GM18867 (cell line): ENCODE measurements at regions not wholly inside any gene's neighbourhood (a gene's known extent, or its start where the extent isn't known, plus 50 kb on each side); places are given as distances from the start of the nearest gene placed in this dataset.

Experiments used
- ATAC-seq: cut with Tn5 transposase; IDR thresholded peaks from one replicate; pipeline ENCODE4 v1.9.1; 2021; ENCODE audit warnings: mild to moderate bottlenecking, moderate library complexity; ENCODE audit not compliant: unreplicated experiment

- peak; percentile 61 for ATAC-seq
These were observed 371.2 kb upstream of the ROBO2 start for GRCh38 chr3:76668653-76669052.

GRCh38 chr3:76669322-76669721, 370.6 kb upstream of the ROBO2 start:
- ATAC-seq: no peak

GRCh38 chr3:76673171-76673570, 366.7 kb upstream of the ROBO2 start:
- ATAC-seq: no peak

GRCh38 chr3:76679541-76679940, 360.4 kb upstream of the ROBO2 start:
- ATAC-seq: no peak

- ATAC-seq: no peak
These were observed 356.6 kb upstream of the ROBO2 start for GRCh38 chr3:76683256-76683655.

- ATAC-seq: no peak
These were observed 355.0 kb upstream of the ROBO2 start for GRCh38 chr3:76684946-76685345.

- ATAC-seq: no peak
These were observed 354.0 kb upstream of the ROBO2 start for GRCh38 chr3:76685858-76686257.

- ATAC-seq: no peak
These were observed 352.9 kb upstream of the ROBO2 start for GRCh38 chr3:76687019-76687418.

GRCh38 chr3:76694063-76694462, 345.8 kb upstream of the ROBO2 start:
- no peak for ATAC-seq

- no peak for ATAC-seq
These were observed 341.7 kb upstream of the ROBO2 start for GRCh38 chr3:76698136-76698706.

GRCh38 chr3:76699846-76700245, 340.1 kb upstream of the ROBO2 start:
- no peak for ATAC-seq

GRCh38 chr3:76700323-76700722, 339.6 kb upstream of the ROBO2 start:
- ATAC-seq: no peak

GRCh38 chr3:76702676-76703075, 337.2 kb upstream of the ROBO2 start:
- ATAC-seq: no peak

GRCh38 chr3:76715426-76715825, 324.5 kb upstream of the ROBO2 start:
- no peak for ATAC-seq

GRCh38 chr3:76723366-76723765, 316.5 kb upstream of the ROBO2 start:
- no peak for ATAC-seq

GRCh38 chr3:76724075-76724474, 315.8 kb upstream of the ROBO2 start:
- ATAC-seq: no peak

- ATAC-seq: no peak
These were observed 315.2 kb upstream of the ROBO2 start for GRCh38 chr3:76724706-76725105.

GRCh38 chr3:76726034-76726433, 313.9 kb upstream of the ROBO2 start:
- ATAC-seq: no peak

GRCh38 chr3:76728426-76728825, 311.5 kb upstream of the ROBO2 start:
- ATAC-seq: no peak

GRCh38 chr3:76731471-76731870, 308.4 kb upstream of the ROBO2 start:
- no peak for ATAC-seq

GRCh38 chr3:76733073-76733759, 306.7 kb upstream of the ROBO2 start:
- no peak for ATAC-seq

GRCh38 chr3:76735152-76735551, 304.7 kb upstream of the ROBO2 start:
- no peak for ATAC-seq

GRCh38 chr3:76753599-76753998, 286.3 kb upstream of the ROBO2 start:
- no peak for ATAC-seq
